ENCODE measurements at regions not wholly inside any gene's neighbourhood (a gene's known extent, or its start where the extent isn't known, plus 50 kb on each side); places are given as distances from the start of the nearest gene placed in this dataset.

GRCh38 chr2:126765395-126765794 is 109.4 kb downstream of the GYPC start:
- Histone ChIP-seq H3K4me3 (ENCODE audit: low read length in 3 of 3) (no peak overlapping the region), H3K36me3 (ENCODE audit: control insufficient read depth in 2 of 3, insufficient read depth in 3 of 3, low read length in 3 of 3) (no peaks in the 10 kb centered on the region), H3K27ac (ENCODE audit: low read depth in 2 of 2, low read length in 2 of 2) (no peak overlapping the region), H3K4me1 (ENCODE audit: control insufficient read depth in 2 of 3, insufficient read depth in 2 of 3, low read depth in 1 of 3, low read length in 3 of 3) (no peaks in the 10 kb centered on the region), H3K27me3 (ENCODE audit: control insufficient read depth, insufficient read depth, low read length) (no peaks in the 10 kb centered on the region), H3K9me3 (ENCODE audit: control insufficient read depth in 2 of 3, insufficient read depth in 1 of 3, low read length in 3 of 3) (no peaks in the 10 kb centered on the region), H3K9ac (ENCODE audit: low read length in 3 of 3) (no peak overlapping the region)
- DNase-seq (no peak), FAIRE-seq (no peak)
- intact Hi-C loops (cut with DNase I): no loop called here
- no peak for TF ChIP-seq CTCF (IDR thresholded peaks at IDR 0.05; ENCODE audit: borderline replicate concordance, extremely low read depth, insufficient read depth)

GRCh38 chr2:126766295-126766968 is 110.5 kb downstream of the GYPC start:
- Histone ChIP-seq H3K9me3 (ENCODE audit: control insufficient read depth in 2 of 3, insufficient read depth in 1 of 3, low read length in 3 of 3) (no peaks in the 10 kb centered on the region), H3K4me3 (ENCODE audit: low read length in 3 of 3) (no peak overlapping the region), H3K4me1 (ENCODE audit: control insufficient read depth in 2 of 3, insufficient read depth in 2 of 3, low read depth in 1 of 3, low read length in 3 of 3) (no peaks in the 10 kb centered on the region), H3K9ac (ENCODE audit: low read length in 3 of 3) (no peak overlapping the region), H3K27me3 (ENCODE audit: control insufficient read depth, insufficient read depth, low read length) (no peaks in the 10 kb centered on the region), H3K36me3 (ENCODE audit: control insufficient read depth in 2 of 3, insufficient read depth in 3 of 3, low read length in 3 of 3) (no peaks in the 10 kb centered on the region), H3K27ac (ENCODE audit: low read depth in 2 of 2, low read length in 2 of 2) (no peak overlapping the region)
- no peak for TF ChIP-seq CTCF (IDR thresholded peaks at IDR 0.05; ENCODE audit: borderline replicate concordance, extremely low read depth, insufficient read depth)
- DNase-seq (no peak), FAIRE-seq (no peak)
- intact Hi-C loops (cut with DNase I): no loop called here

GRCh38 chr2:126766969-126767296 is 111.0 kb downstream of the GYPC start:
- Histone ChIP-seq H3K4me1 (ENCODE audit: control insufficient read depth in 2 of 3, insufficient read depth in 2 of 3, low read depth in 1 of 3, low read length in 3 of 3) (no peaks in the 10 kb centered on the region), H3K9me3 (ENCODE audit: control insufficient read depth in 2 of 3, insufficient read depth in 1 of 3, low read length in 3 of 3) (no peaks in the 10 kb centered on the region), H3K36me3 (ENCODE audit: control insufficient read depth in 2 of 3, insufficient read depth in 3 of 3, low read length in 3 of 3) (no peaks in the 10 kb centered on the region), H3K9ac (ENCODE audit: low read length in 3 of 3) (no peak overlapping the region), H3K27ac (ENCODE audit: low read depth in 2 of 2, low read length in 2 of 2) (no peak overlapping the region), H3K4me3 (ENCODE audit: low read length in 3 of 3) (no peak overlapping the region), H3K27me3 (ENCODE audit: control insufficient read depth, insufficient read depth, low read length) (no peaks in the 10 kb centered on the region)
- no peak for FAIRE-seq
- intact Hi-C loops (cut with DNase I): no loop called here
- TF ChIP-seq CTCF (IDR thresholded peaks at IDR 0.05; ENCODE audit: borderline replicate concordance, extremely low read depth, insufficient read depth): no peak
- DNase-seq: no peak

GRCh38 chr2:126769118-126769517 is 113.2 kb downstream of the GYPC start:
- Histone ChIP-seq H3K9ac (ENCODE audit: low read length in 3 of 3) (no peak overlapping the region), H3K27me3 (ENCODE audit: control insufficient read depth, insufficient read depth, low read length) (no peaks in the 10 kb centered on the region), H3K27ac (ENCODE audit: low read depth in 2 of 2, low read length in 2 of 2) (no peak overlapping the region), H3K9me3 (ENCODE audit: control insufficient read depth in 2 of 3, insufficient read depth in 1 of 3, low read length in 3 of 3) (no peaks in the 10 kb centered on the region), H3K4me3 (ENCODE audit: low read length in 3 of 3) (no peak overlapping the region), H3K4me1 (ENCODE audit: control insufficient read depth in 2 of 3, insufficient read depth in 2 of 3, low read depth in 1 of 3, low read length in 3 of 3) (no peaks in the 10 kb centered on the region), H3K36me3 (ENCODE audit: control insufficient read depth in 2 of 3, insufficient read depth in 3 of 3, low read length in 3 of 3) (no peaks in the 10 kb centered on the region)
- FAIRE-seq (no peak), DNase-seq (no peak)
- no peak for TF ChIP-seq CTCF (IDR thresholded peaks at IDR 0.05; ENCODE audit: borderline replicate concordance, extremely low read depth, insufficient read depth)
- intact Hi-C loops (cut with DNase I): no loop called here
